OCI-LY7 (cell line): ENCODE measurements at regions not wholly inside any gene's neighbourhood (a gene's known extent, or its start where the extent isn't known, plus 50 kb on each side); places are given as distances from the start of the nearest gene placed in this dataset.

Experiments used
- CTCF ChIP-seq: fragments of 200-600 bp; sonication (generic); conservative IDR thresholded peaks from 2 replicates; pipeline ENCODE4 v1.5.1; 2014; ENCODE audit warnings: mild to moderate bottlenecking, antibody characterized with exemption, low read length, moderate library complexity, mixed read lengths
- EZH2phosphoT487 ChIP-seq: fragments of 200-600 bp; sonication (generic); IDR thresholded peaks from 2 replicates; pipeline ENCODE4 v1.6.1; 2018; ENCODE audit warnings: low read depth, borderline replicate concordance, mild to moderate bottlenecking, mixed run types, antibody characterized with exemption, low read length, moderate library complexity, mixed read lengths

- TF ChIP-seq CTCF = peak; percentile 82
- TF ChIP-seq EZH2phosphoT487 = no peak
These were observed 681.0 kb upstream of the ID2 start for GRCh38 chr2:8000870-8001269.
